ENCODE measurements at regions not wholly inside any gene's neighbourhood (a gene's known extent, or its start where the extent isn't known, plus 50 kb on each side); places are given as distances from the start of the nearest gene placed in this dataset.
"Not testable (repeated sequence)": the region's sequence is repeated elsewhere in the genome, so short reads cannot be mapped to it uniquely, and the experiment has no call there.

GRCh38 chr12:76292891-76293290 lies 55.3 kb downstream of the BBS10 start:
- not testable (repeated sequence) for DNase-seq (ENCODE audit: low read depth in 2 of 2)

DNA sequence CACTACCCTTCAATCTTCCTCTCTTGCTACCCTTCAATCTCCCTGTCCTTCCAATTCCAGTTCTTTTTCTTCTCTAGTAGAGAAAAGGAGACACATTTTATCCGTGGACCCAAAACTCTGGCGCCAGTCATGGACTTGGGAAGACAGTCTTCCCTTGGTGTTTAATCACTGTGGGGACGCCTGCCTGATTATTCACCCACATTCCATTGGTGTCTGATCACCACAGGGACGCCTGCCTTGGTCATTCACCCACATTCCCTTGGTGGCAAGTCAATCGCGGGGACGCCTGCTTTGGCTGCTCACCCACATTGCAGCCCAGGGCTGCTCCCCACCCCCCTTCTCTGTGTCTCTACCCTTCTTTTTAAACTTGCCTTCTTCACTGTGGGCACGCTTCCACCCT lies 55.9 kb downstream of the BBS10 start:
- DNase-seq (ENCODE audit: low read depth in 2 of 2): not testable (repeated sequence)

DNA sequence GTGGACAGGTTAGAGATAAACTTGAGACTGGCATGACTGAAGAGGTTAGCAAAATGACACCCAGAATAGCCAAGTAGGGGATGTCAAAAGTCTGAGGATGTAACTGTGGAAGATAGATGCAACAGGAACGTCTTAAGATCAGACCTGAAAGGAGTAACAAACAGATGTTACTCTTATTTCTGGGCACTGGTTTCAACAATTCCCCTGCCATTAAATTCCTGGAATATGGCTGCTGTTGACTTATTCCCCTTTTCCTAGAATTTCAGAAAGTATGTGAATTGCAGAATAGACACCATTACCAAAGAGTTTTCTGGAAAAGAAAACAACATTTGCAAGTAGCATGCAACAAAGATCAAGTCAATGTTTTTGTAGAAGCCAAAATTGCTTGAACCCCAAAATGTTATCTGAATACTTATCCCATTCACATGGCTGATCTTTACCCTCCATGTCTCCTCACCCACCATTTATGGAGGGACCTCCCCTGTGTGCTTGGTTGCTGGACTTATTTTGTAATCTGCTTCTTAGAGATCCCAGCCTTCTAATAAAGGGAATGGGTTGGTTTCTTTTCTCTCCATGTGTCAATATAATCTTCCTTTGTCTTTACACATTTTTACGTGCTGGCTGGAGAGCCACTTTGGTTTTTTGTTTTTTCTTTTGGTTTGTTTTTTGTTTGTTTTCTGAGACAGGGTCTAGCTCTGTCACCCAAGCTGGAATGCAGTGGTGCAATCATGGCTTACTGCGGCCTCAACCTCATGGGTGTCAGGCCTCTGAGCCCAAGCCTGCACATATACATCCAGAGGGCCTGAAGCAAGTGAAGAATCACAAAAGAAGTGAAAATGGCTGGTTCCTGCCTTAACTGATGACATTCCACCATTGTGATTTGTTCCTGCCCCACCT lies 57.0 kb downstream of the BBS10 start:
- no peak for DNase-seq (ENCODE audit: low read depth in 2 of 2)

- no peak for DNase-seq (ENCODE audit: low read depth in 2 of 2)
These were observed 60.0 kb downstream of the BBS10 start for GRCh38 chr12:76288218-76288617.

GRCh38 chr12:76284816-76285750 lies 63.1 kb downstream of the BBS10 start:
- no peak for DNase-seq (ENCODE audit: low read depth in 2 of 2)

- no peak for DNase-seq (ENCODE audit: low read depth in 2 of 2)
These were observed 65.5 kb downstream of the BBS10 start for GRCh38 chr12:76282744-76283143.

GRCh38 chr12:76277480-76277879 lies 70.7 kb downstream of the BBS10 start:
- no peak for DNase-seq (ENCODE audit: low read depth in 2 of 2)

- no peak for DNase-seq (ENCODE audit: low read depth in 2 of 2)
These were observed 71.6 kb downstream of the BBS10 start for GRCh38 chr12:76276499-76277151.

DNA sequence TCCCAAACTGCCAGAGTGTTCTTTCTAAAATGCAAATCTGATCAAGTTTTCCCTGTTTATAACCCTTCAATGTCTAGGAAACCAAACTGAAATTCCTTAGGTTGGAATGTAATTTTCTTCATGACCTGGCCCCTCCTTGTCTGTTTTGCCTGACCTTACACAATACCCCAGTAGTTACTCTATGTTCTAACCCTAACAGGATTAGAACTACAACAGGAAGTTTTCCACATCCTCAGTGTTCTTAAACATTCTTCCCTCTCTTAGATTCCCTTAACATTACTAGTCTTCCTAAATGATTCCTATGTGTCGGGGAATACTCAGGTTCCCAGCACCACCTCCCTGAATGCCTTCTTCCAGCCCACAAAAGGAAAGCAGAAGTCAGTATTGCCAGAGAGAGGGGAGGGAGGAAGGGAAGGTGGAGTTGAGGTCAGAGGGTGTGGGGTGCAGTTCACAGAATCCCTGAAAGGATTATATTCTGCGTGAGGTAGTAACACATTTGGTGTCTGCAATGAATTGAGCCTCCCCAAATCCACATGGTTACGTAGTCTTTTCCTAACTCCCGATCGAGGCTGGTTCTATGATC lies 72.6 kb downstream of the BBS10 start:
- no peak for DNase-seq (ENCODE audit: low read depth in 2 of 2)

- DNase-seq (ENCODE audit: low read depth in 2 of 2): no peak
These were observed 73.7 kb downstream of the BBS10 start for GRCh38 chr12:76274420-76275083.

GRCh38 chr12:76272287-76272686 lies 75.9 kb downstream of the BBS10 start:
- DNase-seq (ENCODE audit: low read depth in 2 of 2): no peak

DNA sequence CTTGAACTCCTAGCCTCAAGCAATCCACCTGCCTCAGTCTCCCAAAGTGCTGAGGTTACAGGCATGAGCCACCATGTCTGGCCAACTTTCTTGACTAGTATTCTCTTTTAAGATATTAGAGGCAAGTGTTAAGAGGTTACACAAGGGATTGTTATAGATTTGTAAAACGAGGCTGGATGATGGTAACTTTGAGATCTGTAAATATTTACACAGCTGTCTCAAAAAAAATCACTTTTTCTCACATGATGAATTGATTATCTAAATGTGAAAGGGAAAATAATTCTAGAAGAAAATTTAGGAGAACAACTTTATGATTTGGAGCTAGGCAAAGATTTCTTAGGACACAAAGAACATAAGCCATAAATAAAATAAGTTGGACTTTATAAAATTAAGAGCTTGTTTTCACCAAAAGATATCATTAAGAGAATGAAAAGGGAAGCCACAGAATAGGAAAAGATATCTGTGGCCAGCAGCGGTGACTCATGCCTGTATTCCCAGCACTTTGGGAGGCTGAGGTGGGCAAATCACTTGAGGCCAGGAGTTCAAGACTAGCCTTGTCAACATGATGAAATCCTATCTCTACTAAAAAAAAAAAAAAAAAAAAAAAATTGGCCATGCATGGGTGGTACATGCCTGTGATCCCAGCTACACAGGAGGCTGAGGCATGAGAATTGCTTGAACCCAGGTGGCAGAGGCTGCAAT lies 77.4 kb downstream of the BBS10 start:
- no peak for DNase-seq (ENCODE audit: low read depth in 2 of 2)

GRCh38 chr12:76268267-76268666 lies 79.9 kb downstream of the BBS10 start:
- no peak for DNase-seq (ENCODE audit: low read depth in 2 of 2)

DNA sequence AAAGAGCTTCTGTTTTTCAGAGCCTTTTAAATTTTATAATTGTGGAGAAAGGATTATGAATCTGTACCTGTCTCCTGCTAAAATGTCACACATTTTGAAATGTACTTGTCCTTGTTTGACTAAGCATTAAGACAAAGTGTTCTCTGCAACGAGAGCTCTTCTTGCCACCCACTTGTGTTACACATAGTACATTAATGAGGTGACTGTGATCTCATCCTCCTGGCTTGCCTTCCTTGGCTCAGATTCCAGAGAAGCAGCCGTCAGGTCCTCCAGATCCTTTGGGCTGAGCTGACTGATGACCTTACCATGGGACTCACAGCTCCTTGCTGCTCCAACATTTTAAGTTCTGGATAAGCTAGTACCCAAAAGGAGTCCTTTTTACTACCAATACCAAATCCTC lies 81.4 kb downstream of the BBS10 start:
- DNase-seq (ENCODE audit: low read depth in 2 of 2): no peak

DNA sequence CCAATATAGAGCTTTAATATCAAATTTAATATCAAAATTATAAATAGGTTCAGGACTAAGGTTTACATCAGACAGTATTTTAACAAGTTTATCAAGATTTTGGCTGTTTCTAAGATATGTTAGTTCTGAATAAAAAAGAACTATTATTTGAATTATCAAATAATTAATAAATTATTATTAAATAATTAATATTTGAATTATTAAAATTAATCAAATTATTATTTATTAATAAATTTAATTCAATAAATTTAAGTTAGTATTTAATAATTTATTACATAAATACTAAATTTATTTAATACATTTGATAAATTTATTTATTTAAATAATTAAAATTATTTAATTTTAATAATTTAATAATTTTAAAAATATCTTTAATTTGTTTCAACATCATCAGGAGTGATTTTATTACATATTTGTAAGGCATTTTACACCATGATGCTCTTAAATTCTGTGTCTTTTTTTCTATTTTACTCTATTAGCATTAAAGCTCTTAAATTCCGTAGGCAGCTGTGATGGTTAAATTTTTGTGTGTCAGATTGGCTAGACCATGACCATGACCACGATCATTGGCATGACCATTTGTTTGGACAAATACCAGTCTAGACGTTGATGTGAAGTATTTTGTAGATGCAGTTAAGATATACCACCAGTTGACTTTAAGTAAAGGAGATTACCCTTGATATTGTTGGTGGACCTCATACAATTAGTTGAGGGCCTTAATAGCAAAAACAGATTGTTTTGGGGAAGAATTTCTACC lies 82.6 kb downstream of the BBS10 start:
- no peak for DNase-seq (ENCODE audit: low read depth in 2 of 2)

DNA sequence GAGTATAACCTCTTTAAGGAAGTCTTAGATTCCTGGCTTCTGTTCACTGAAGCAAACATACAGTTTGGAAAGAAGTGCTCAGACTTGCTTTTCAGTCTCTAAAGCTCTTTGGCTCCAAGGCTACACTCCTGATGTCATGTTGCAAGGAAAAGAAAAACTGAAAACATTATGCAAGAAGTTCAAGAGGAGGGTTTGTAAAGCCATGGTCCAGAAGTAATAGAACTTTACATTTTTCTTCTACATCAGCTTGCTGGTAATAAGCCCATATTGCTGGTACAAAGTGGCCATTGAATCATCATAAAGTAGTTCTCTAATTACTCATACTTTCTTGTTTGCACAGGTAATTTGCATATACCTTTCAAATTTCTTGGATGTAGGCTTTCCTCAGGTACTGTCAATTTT lies 83.6 kb downstream of the BBS10 start:
- no peak for DNase-seq (ENCODE audit: low read depth in 2 of 2)

DNA sequence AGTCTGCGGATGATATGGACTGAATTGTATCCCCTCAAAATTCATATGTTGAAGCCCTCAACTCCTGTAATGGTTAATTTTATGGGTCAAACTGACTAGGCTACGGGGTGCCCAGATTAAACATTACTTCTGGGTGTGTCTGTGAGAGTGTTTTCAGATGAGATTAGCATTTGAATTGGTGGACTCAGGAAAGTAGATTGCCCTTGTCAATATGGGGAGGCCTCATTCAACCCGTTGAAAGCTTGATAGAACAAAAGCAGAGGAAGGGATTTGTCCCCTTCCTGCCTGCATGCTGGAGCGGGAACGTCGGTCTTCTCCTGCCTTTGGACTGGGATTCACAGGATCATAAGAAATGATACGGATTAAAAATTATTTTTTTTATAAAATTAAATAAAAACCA lies 84.5 kb downstream of the BBS10 start:
- no peak for DNase-seq (ENCODE audit: low read depth in 2 of 2)

GRCh38 chr12:76260390-76260748 lies 87.8 kb downstream of the BBS10 start:
- no peak for DNase-seq (ENCODE audit: low read depth in 2 of 2)

DNA sequence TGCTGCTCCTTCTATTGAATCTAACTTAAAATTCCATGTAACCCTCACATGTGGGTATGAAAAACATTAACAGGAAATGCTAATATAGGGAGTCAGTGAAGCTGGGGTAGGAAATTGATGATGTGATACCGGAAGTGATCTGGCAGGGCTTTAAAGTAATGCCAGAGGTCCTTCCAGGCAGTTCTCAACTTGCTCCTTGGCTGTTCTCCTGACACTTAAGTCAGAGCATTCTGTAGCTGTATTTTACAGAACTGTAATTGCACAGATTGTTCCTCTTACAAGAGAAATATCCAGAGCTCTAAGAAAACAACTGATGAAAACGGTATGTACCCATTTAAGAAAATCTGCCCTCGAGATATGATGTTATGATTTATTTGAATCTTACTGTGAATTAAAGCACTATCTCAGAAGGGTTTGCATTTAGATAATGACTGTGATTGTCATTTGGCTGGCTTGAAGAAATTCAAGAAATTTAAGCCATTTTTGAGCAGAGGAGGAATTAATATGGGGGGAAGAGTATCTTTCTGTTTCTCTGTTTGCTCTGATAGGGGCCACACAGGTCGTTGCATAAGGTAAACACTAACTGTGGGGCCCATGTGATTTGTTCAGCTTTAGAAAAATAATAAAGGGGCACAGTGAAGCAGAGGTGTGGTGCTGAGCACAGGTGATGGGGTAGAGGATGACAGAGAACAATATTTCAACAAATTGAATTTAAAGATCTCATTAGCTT lies 88.4 kb downstream of the BBS10 start:
- no peak for DNase-seq (ENCODE audit: low read depth in 2 of 2)
